T47D (cell line): ENCODE measurements at regions not wholly inside any gene's neighbourhood (a gene's known extent, or its start where the extent isn't known, plus 50 kb on each side); places are given as distances from the start of the nearest gene placed in this dataset.

Experiments used
- DNase-seq, 2 experiments: peaks; one replicate each; pipeline versions ENCODE4 v3.0.0 to v3.0.0-alpha.2; 2011 to 2012; ENCODE audit warnings: low read depth in 1 of 2, low spot score in 1 of 2
- JUND ChIP-seq: IDR thresholded peaks from 2 replicates; pipeline ENCODE4 v1.6.1; 2012; ENCODE audit warnings: low read depth
- in situ Hi-C: cut with HindIII; loops from 2 replicates; pipeline ENCODE4 v1.10.0; 2016; ENCODE audit warnings: low sequenced_read_pairs, low pct_unique_long_range_greater_than_20kb

DNA sequence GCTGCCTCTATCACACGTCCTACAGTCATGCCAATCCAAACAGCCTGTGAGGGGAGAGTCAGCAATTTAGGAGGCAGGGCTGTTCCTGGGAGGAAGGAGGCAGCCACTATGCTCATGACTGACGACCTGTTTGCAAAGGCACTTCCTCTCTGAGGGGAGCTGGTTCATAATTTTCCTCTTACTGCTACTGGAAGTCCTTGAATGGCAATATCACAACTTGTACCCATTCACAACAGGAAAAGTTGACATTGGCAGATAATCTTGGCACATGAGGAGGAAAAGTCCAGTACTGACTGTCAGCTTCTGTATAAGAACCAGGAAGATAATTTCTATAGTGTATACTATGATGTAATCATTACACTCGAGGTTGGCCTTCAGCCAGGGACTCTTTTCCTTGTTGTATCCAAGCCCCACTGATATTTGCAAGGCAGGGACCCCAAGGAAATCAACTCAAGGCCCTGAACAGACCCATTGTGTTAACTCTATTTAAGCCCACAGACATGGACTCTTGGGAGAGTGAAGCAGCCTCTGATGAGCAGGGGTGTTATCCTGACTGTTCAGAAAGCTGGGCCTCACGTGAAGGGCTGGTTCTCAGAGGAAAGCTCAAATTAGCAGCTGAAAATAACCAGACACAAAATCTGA, 267.3 kb upstream of the ADAMTS9 start:
- no peak for TF ChIP-seq JUND
- no peak for DNase-seq
- in situ Hi-C loops = no loop called here

- in situ Hi-C loops = no loop called here
- DNase-seq = no peak
- TF ChIP-seq JUND = no peak
Observed at GRCh38 chr3:64945171-64945729, 257.4 kb upstream of the ADAMTS9 start.

GRCh38 chr3:64943866-64944265, 256.1 kb upstream of the ADAMTS9 start:
- TF ChIP-seq JUND = no peak
- in situ Hi-C loops = no loop called here
- DNase-seq = no peak

- no peak for DNase-seq
- in situ Hi-C loops = no loop called here
- TF ChIP-seq JUND = no peak
Observed at GRCh38 chr3:64940596-64941348, 253.0 kb upstream of the ADAMTS9 start.

- in situ Hi-C loops = no loop called here
- no peak for TF ChIP-seq JUND
- DNase-seq = no peak
Observed at GRCh38 chr3:64939747-64940450, 252.1 kb upstream of the ADAMTS9 start.

DNA sequence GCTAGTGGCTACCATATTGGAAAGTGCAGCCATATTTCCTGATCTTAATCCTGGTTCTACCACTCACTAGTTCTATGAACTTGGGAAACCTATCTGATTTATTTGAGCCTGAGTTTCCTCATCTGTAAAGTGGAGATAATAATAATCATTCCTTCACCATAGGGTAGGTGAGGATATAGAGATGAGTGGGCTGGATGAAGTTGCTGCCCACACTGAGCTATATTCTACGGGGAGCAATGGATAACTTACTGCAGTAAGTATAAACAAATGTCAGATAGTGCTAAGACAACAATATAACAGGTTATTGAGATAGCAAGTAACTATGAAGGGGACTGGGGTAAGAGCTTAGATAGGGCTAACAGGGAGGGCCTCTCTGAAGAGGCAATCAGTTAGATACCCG, 251.5 kb upstream of the ADAMTS9 start:
- in situ Hi-C loops = no loop called here
- no peak for DNase-seq
- no peak for TF ChIP-seq JUND

GRCh38 chr3:64936556-64936955, 248.8 kb upstream of the ADAMTS9 start:
- TF ChIP-seq JUND = no peak
- in situ Hi-C loops = no loop called here

GRCh38 chr3:64935971-64936370, 248.2 kb upstream of the ADAMTS9 start:
- no peak for TF ChIP-seq JUND
- DNase-seq = no peak
- in situ Hi-C loops = no loop called here

More at GRCh38 chr3:64936556-64936955, 248.8 kb upstream of the ADAMTS9 start:
- no peak for DNase-seq

GRCh38 chr3:64932666-64933342, 245.0 kb upstream of the ADAMTS9 start:
- no peak for DNase-seq
- no peak for TF ChIP-seq JUND

DNA sequence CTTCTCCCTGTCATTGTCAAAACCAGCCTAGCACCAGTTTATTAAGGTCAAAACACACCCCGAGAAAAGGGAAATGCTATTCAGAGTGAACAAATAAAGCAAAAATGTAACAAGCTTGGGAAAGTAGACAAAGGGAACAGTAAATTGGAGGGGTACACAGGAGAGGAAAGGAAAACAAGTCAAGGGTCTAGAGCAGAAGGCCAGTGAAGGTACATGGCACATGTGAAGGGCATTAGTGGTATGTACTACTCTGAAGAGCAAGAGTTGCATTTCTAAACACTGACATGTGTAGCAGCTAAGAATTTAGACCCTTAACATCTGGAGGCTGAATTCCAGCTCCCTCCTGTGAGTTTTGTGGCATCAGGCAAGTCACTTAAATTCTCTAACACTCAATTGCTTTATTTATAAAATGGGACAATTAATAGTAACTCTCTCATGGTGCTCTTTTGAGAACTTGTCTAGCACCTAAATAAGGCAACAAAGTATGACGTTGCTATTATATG, 244.3 kb upstream of the ADAMTS9 start:
- in situ Hi-C loops = no loop called here
- no peak for TF ChIP-seq JUND
- no peak for DNase-seq

More at GRCh38 chr3:64932666-64933342, 245.0 kb upstream of the ADAMTS9 start:
- in situ Hi-C loops = no loop called here

- no peak for TF ChIP-seq JUND
- in situ Hi-C loops = no loop called here
- no peak for DNase-seq
Observed at GRCh38 chr3:64930891-64931290, 243.1 kb upstream of the ADAMTS9 start.

DNA sequence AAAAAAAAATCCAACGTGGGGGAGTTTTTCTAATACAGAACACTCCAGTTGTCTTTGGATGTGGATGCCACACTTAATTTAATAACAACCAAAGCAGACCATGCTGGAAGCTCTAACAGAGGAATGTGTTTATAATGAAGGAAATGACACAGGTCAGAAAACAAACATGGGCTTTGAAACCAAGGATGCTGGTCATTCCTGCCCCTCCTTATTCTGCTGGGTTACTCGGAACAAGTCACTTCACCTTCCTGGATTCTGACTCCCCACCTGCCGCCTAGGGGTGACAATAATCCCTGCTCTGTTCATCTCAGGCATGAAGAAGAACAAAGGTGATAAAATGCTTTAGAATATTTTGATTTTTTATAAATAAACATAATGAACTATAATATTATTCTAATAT, 240.9 kb upstream of the ADAMTS9 start:
- DNase-seq = no peak
- in situ Hi-C loops = no loop called here
- TF ChIP-seq JUND = no peak
